IPS DF 6.9 (cell line): ENCODE measurements at regions not wholly inside any gene's neighbourhood (a gene's known extent, or its start where the extent isn't known, plus 50 kb on each side); places are given as distances from the start of the nearest gene placed in this dataset.
"Not testable (repeated sequence)": the region's sequence is repeated elsewhere in the genome, so short reads cannot be mapped to it uniquely, and the experiment has no call there.

ENCODE experiments used
- DNase-seq: peaks from one replicate; pipeline ENCODE4 v3.0.0-alpha.2; 2013; ENCODE audit warnings: low read depth, low spot score
- H3K27ac ChIP-seq: one replicate; pipeline ENCODE4 v1.5.1; 2013; ENCODE audit warnings: low read length, control low read depth
- H3K27me3 ChIP-seq: 2 replicates; pipeline ENCODE4 v1.6.1; 2013; ENCODE audit warnings: mild to moderate bottlenecking, low read length; ENCODE audit not compliant: control insufficient read depth, insufficient read depth
- H3K36me3 ChIP-seq: 2 replicates; pipeline ENCODE4 v1.6.1; 2013; ENCODE audit warnings: low read length; ENCODE audit not compliant: control insufficient read depth, insufficient read depth
- H3K4me1 ChIP-seq: 2 replicates; pipeline ENCODE4 v1.6.1; 2013; ENCODE audit warnings: low read length; ENCODE audit not compliant: control insufficient read depth, insufficient read depth
- H3K4me3 ChIP-seq: 2 replicates; pipeline ENCODE4 v1.5.1; 2013; ENCODE audit warnings: mild to moderate bottlenecking, low read length
- H3K9me3 ChIP-seq: 2 replicates; pipeline ENCODE4 v1.6.1; 2013; ENCODE audit warnings: low read length, inconsistent platforms; ENCODE audit not compliant: control insufficient read depth, insufficient read depth
- WGBS: extraction: QIAGEN DNeasy Blood & Tissue Kit; methylation state at CpG from one replicate; pipeline ENCODE4 v1.1.7; 2013; ENCODE audit warnings: mixed read lengths, missing lambda C conversion rate; ENCODE audit not compliant: insufficient read length, insufficient coverage; 5-methylcytosine and 5-hydroxymethylcytosine counted together

DNA sequence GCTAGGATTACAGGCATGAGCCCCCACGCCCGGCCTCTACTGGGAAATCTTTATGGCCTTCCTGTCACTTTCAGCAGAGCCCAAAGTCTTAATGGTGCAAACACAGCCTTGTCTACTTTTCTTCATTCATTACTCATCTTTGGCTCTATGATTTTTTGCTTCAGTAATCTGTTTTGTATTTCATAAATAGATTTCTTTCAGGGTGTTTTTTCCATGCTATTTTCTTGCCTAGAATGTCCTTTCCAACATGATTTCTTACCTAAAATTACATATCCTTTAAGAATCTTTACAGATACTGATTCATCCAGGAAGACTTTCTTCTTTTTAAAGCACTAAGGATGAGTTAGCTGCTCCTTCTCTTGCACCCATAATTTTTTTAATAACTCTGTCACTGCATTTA is 213.0 kb downstream of the TAF11L14 start:
- H3K9me3 ChIP-seq, result no peaks in the 10 kb centered on the region
- H3K4me1 ChIP-seq, result no peaks in the 10 kb centered on the region
- no peak for DNase-seq
- no peaks in the 10 kb centered on the region for H3K36me3 ChIP-seq
- no peaks in the 10 kb centered on the region for H3K27me3 ChIP-seq
- no peak overlapping the region for H3K27ac ChIP-seq
- WGBS, result no CpG with 5 or more reads among the region's 2 CpGs
- no peak overlapping the region for H3K4me3 ChIP-seq

DNA sequence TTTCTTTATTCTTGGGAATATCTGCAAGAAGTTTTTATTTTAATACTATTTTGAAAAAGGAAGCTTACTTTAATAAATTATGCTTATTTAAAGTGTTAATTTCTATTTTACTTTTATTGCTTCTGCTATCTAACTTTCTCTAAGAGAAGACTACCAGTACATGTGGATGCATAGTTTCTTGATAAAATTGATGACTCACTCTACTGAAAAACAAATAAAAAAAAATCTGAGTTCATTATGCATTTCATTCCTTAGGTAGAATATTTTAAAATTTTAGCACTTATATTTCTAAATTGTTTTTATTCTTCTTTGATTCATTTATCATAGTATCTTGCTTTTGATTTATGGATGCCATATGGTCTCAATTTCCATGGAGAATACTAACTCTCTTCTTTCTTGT is 217.9 kb downstream of the TAF11L14 start:
- no peak overlapping the region for H3K4me3 ChIP-seq
- DNase-seq, result no peak
- no peaks in the 10 kb centered on the region for H3K27me3 ChIP-seq
- H3K36me3 ChIP-seq, result no peaks in the 10 kb centered on the region
- no peak overlapping the region for H3K27ac ChIP-seq
- H3K9me3 ChIP-seq, result no peaks in the 10 kb centered on the region
- no peaks in the 10 kb centered on the region for H3K4me1 ChIP-seq

DNA sequence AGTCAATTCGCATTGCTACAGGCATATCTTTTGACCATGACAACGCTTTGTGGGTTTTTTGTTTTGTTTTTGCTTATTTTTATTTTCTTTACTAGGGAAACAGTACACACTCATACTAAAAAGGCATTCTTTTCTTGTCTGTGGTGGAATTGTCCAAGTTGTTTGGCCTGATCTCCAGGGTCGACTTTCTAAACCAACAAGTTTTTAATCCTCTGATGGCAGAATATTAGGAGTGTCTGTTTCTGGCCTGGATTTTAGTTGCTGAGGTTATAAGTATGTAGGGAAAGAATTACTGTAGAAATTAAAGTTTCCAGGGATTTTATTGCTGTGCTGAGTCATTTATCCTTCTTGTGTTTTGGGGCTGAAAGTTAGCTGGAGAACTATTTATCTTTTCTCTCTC is 218.5 kb downstream of the TAF11L14 start:
- Histone ChIP-seq H3K27ac (no peak overlapping the region), H3K4me3 (no peak overlapping the region), H3K4me1 (no peaks in the 10 kb centered on the region), H3K36me3 (no peaks in the 10 kb centered on the region), H3K9me3 (no peaks in the 10 kb centered on the region), H3K27me3 (no peaks in the 10 kb centered on the region)
- no CpG with 5 or more reads among the region's 3 CpGs for WGBS
- no peak for DNase-seq

DNA sequence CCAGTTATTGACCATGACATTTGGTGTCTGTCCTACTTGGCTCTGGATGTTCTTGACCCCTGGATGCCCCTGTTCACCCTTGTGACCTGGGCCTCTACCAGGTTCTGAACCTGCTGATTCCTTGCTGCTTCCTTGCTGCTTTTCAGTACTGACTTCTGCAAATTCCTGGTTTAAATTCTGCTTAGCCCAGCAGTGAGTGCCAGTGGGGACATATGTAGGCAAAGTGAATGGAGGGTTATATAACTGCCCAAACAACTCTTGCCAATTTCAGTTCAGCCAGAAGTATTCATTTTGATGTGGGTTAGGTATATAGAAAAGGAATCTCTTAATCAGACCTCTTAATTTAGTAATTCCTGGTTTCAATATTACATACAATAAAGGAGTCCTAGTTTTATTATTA is 220.6 kb downstream of the TAF11L14 start:
- no peaks in the 10 kb centered on the region for H3K27me3 ChIP-seq
- H3K4me1 ChIP-seq, result no peaks in the 10 kb centered on the region
- DNase-seq, result no peak
- H3K4me3 ChIP-seq, result no peak overlapping the region
- H3K36me3 ChIP-seq, result no peaks in the 10 kb centered on the region
- H3K9me3 ChIP-seq, result no peaks in the 10 kb centered on the region
- H3K27ac ChIP-seq, result no peak overlapping the region

DNA sequence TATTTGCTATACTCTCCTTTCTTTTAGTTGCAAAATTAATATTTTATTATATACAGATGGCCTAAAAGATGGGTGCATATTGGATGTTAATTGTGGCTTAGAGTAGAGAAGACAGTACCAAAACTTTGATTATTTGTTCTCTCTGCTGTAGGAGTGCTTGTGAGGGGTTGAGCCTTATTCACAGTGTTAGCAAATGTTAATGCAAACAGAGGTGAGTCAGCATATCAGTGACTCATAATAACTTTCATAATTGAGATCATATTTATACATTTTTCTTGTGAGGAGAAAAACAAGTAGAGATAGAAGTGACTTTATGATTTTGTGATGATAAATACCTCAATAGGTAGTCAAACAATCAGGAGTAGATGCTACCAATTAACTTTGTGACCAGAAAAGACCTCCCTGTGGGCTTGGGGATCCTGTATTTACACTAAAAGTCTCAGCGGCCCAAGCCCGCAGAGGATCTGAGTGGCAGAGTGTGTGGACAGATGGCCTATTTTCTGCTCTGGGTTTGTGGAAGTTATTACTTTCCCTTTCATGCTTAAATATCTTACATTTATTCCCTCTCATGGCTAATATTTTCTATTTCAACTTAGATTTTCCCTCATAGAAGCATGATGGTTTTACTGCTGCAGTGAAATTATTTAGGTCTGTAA is 226.5 kb downstream of the TAF11L14 start:
- H3K27ac ChIP-seq, result no peak overlapping the region
- WGBS, result no CpG with 5 or more reads among the region's 2 CpGs

DNA sequence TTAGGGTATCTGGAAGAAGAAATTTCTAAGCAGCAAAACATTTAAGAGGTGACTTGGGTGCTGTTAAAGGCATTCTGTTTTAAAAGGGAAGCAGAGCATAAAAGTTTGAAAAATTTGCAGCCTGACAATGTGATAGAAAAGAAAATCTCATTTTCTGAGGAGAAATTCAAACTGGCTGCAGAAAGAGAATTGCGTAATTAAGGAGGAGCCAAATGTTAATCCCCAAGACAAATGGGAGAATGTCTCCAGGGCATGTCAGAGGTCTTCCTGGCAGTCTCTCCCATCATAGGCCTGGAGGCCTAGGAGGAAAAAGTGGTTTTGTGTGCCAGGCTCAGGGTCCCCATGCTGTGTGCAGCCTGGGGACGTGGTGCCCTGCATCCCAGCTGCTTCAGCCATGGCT is 230.6 kb downstream of the TAF11L14 start:
- H3K27me3 ChIP-seq, H3K9me3 ChIP-seq, H3K4me3 ChIP-seq, DNase-seq, H3K36me3 ChIP-seq, H3K27ac ChIP-seq, H3K4me1 ChIP-seq: not testable (repeated sequence)
- no CpG with 5 or more reads among the region's 2 CpGs for WGBS

More for the DNA sequence above, 226.5 kb downstream of the TAF11L14 start:
- H3K36me3 ChIP-seq, result no peaks in the 10 kb centered on the region
- H3K9me3 ChIP-seq, result no peaks in the 10 kb centered on the region
- H3K4me3 ChIP-seq, result no peak overlapping the region
- no peak for DNase-seq
- H3K27me3 ChIP-seq, result no peaks in the 10 kb centered on the region
- H3K4me1 ChIP-seq, result no peaks in the 10 kb centered on the region

DNA sequence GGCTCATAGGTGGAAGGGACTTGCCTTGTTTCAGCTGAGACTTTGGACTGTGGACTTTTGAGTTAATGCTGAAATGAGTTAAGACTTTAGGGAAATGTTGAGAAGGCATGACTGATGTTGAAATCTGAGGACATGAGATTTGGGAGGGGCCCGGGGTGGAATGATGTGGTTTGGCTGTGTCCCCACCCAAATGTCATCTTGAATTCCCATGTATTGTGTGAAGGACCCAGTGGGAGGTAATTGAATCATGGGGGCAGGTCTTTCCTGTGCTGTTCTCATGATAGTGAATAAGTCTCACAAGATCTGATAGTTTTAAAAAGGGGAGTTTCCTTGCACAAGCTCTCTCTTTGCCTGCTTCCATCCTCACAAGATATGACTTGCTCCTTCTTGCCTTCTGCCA is 231.7 kb downstream of the TAF11L14 start:
- DNase-seq, H3K27ac ChIP-seq, H3K36me3 ChIP-seq, H3K27me3 ChIP-seq, H3K4me3 ChIP-seq, H3K4me1 ChIP-seq, H3K9me3 ChIP-seq: not testable (repeated sequence)
- WGBS, result no CpG with 5 or more reads among the region's 1 CpG

DNA sequence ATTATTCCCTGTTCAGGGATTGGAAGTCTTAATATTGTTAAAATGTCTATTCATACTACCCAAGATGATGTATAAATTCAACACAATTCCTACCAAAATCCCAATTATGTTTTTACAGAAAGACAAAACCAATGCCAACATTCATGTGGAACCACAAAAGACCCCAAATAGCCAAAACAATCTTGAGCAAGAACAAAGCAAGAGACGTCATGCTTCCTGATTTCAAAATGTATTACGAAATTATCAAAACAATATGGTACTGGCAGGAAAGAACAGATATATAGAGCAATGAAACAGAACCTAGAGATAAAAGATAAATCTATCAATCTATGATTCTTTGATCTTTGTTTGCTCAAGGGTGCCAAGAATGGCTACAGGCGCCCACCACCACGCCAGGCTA is 237.9 kb downstream of the TAF11L14 start:
- no CpG with 5 or more reads among the region's 4 CpGs for WGBS

DNA sequence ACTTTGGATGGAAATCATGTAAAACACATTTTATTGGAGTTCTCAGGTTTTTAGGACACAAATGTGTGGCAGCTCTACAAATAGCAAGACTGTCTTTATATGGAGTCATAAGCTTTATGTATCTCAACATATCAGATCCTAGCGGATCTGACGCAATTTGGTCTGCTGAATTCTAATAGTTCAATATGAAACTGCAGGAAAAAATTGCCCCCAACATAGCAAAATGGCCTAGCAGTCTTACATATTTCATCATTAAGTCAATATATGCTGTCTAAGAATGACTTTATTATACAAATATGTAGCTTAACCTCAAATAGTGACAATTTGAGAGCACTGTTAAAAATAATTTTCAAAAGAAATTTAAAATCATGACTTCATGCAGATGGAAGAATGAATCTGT is 244.3 kb downstream of the TAF11L14 start:
- H3K27ac ChIP-seq, result no peak overlapping the region
- no peaks in the 10 kb centered on the region for H3K9me3 ChIP-seq
- no peak overlapping the region for H3K4me3 ChIP-seq
- no peak for DNase-seq
- no peaks in the 10 kb centered on the region for H3K27me3 ChIP-seq
- WGBS, result no CpG with 5 or more reads among the region's 2 CpGs
- H3K36me3 ChIP-seq, result no peaks in the 10 kb centered on the region
- no peaks in the 10 kb centered on the region for H3K4me1 ChIP-seq

More for the DNA sequence above, 237.9 kb downstream of the TAF11L14 start:
- no peaks in the 10 kb centered on the region; the same call in 1 of the 2 replicates for H3K4me1 ChIP-seq
- no peaks in the 10 kb centered on the region for H3K9me3 ChIP-seq
- H3K4me3 ChIP-seq, result no peak overlapping the region
- DNase-seq, result no peak
- no peaks in the 10 kb centered on the region for H3K27me3 ChIP-seq
- H3K36me3 ChIP-seq, result no peaks in the 10 kb centered on the region
- H3K27ac ChIP-seq, result no peak overlapping the region

DNA sequence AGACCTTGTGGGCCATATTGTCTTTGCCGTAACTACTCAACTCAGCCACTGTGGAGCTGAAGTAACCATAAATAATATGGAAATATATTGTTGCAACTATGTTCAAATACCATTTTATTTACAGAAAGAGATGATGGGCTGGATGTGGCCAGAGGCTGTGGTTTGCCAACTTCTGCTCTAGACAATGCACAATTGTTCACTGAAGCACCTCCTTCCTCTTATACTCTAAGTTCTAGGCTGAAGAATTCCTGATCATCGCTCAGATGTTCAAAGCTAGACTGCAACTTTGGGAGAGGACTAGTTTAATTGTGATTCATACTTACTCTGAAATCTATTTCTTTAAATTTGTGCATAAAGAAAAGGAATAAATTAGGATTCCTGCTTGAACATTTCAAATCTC is 245.0 kb downstream of the TAF11L14 start:
- Histone ChIP-seq H3K36me3 (no peaks in the 10 kb centered on the region), H3K9me3 (no peaks in the 10 kb centered on the region), H3K27ac (no peak overlapping the region), H3K27me3 (no peaks in the 10 kb centered on the region), H3K4me1 (no peaks in the 10 kb centered on the region), H3K4me3 (no peak overlapping the region)
- DNase-seq, result no peak
- no CpG with 5 or more reads among the region's 2 CpGs for WGBS

DNA sequence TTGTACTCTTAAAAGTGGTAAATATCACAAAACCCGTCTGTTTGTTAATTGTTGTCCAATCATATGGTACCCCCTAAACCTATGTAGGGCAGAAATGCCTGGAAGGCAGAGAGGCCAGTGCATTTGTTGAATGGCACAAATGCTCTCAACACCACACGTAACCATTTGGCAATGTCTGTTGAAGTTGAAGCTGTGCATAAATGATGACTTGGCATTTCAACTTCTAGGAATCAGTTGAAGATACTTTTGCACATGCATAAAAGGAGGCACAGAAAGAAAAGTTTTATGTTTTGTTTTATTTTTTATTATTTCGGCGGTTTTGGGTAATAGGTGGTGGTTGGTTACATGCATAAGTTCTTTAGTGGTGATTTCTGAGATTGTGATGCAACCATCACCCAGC is 246.6 kb downstream of the TAF11L14 start:
- DNase-seq, result no peak
- Histone ChIP-seq H3K9me3 (no peaks in the 10 kb centered on the region), H3K4me1 (no peaks in the 10 kb centered on the region), H3K27ac (no peak overlapping the region), H3K36me3 (no peaks in the 10 kb centered on the region), H3K27me3 (no peaks in the 10 kb centered on the region), H3K4me3 (no peak overlapping the region)
- WGBS, result no CpG with 5 or more reads among the region's 4 CpGs
